ENCODE measurements at regions not wholly inside any gene's neighbourhood (a gene's known extent, or its start where the extent isn't known, plus 50 kb on each side); places are given as distances from the start of the nearest gene placed in this dataset.

DNA sequence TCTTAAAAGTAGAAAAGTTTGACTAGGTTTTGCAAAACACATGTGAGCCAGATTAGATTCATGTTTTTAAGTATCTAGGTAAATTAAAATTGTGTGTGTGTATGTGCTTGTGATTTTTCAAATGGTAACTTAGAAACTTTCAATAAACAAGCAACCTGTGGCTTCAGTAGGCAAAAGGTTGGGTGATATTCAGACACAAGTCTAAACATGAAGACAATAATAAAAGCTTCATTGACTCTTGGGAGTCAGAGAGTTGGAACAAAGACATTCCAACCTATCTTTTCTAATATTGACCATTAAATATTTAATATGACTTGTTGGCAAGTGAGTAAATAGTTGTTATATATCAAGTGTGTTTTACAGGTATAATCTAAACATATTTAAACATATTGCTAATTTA is 1049.6 kb upstream of the ADGRL4 start:
- H3K27ac Mint-ChIP-seq = no peak overlapping the region
- no peak overlapping the region for H3K4me3 Mint-ChIP-seq

DNA sequence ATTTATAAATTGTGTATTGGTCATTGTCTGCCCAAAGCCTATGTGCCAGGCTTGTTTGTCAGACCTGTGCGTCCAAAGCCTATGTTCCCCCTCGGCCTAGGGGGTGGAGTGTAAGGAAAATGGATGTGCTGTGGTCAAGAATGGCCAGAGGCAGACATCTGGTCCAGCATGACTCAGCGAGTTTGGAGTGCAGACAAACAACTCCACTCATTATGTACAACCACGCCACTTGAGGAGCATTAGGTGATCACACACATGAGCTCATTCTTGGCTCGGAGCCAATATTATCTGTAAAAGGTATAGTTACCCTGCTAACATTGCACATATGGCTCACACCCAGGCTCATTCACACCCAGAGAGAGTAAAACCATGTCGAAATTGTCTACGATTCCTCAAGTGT is 1047.6 kb upstream of the ADGRL4 start:
- intact Hi-C loops (cut with micrococcal nuclease) = no loop called here
- no peaks in the 10 kb centered on the region for H3K4me1 Mint-ChIP-seq (ENCODE audit: low read depth)

More for the DNA sequence above, 1049.6 kb upstream of the ADGRL4 start:
- no peak for DNase-seq (ENCODE audit: low spot score)
- Mint-ChIP-seq H3K36me3 (ENCODE audit: low read depth) (no peaks in the 10 kb centered on the region), H3K27me3 (ENCODE audit: insufficient read depth) (no peaks in the 10 kb centered on the region), H3K4me1 (ENCODE audit: low read depth) (no peaks in the 10 kb centered on the region), H3K9me3 (peaks cover 9% of the 10 kb centered on the region)
- intact Hi-C loops (cut with micrococcal nuclease) = no loop called here

GRCh38 chr1:80053613-80054012 is 1047.1 kb upstream of the ADGRL4 start:
- Mint-ChIP-seq H3K27ac (no peak overlapping the region), H3K4me3 (no peak overlapping the region), H3K36me3 (ENCODE audit: low read depth) (no peaks in the 10 kb centered on the region), H3K9me3 (peaks cover 15% of the 10 kb centered on the region), H3K4me1 (ENCODE audit: low read depth) (no peaks in the 10 kb centered on the region), H3K27me3 (ENCODE audit: insufficient read depth) (no peaks in the 10 kb centered on the region)
- intact Hi-C loops (cut with micrococcal nuclease) = no loop called here
- no peak for DNase-seq (ENCODE audit: low spot score)

More for the DNA sequence above, 1047.6 kb upstream of the ADGRL4 start:
- peaks cover 15% of the 10 kb centered on the region for H3K9me3 Mint-ChIP-seq
- no peaks in the 10 kb centered on the region for H3K27me3 Mint-ChIP-seq (ENCODE audit: insufficient read depth)
- no peak overlapping the region for H3K4me3 Mint-ChIP-seq
- H3K27ac Mint-ChIP-seq = no peak overlapping the region
- H3K36me3 Mint-ChIP-seq (ENCODE audit: low read depth) = no peaks in the 10 kb centered on the region
- DNase-seq (ENCODE audit: low spot score) = no peak

GRCh38 chr1:80050523-80050922 is 1044.0 kb upstream of the ADGRL4 start:
- H3K9me3 Mint-ChIP-seq = peaks cover 18% of the 10 kb centered on the region
- no peaks in the 10 kb centered on the region for H3K4me1 Mint-ChIP-seq (ENCODE audit: low read depth)
- H3K27ac Mint-ChIP-seq = no peak overlapping the region
- no peak for DNase-seq (ENCODE audit: low spot score)
- intact Hi-C loops (cut with micrococcal nuclease) = no loop called here
- no peaks in the 10 kb centered on the region for H3K36me3 Mint-ChIP-seq (ENCODE audit: low read depth)
- H3K27me3 Mint-ChIP-seq (ENCODE audit: insufficient read depth) = no peaks in the 10 kb centered on the region
- H3K4me3 Mint-ChIP-seq = no peak overlapping the region

DNA sequence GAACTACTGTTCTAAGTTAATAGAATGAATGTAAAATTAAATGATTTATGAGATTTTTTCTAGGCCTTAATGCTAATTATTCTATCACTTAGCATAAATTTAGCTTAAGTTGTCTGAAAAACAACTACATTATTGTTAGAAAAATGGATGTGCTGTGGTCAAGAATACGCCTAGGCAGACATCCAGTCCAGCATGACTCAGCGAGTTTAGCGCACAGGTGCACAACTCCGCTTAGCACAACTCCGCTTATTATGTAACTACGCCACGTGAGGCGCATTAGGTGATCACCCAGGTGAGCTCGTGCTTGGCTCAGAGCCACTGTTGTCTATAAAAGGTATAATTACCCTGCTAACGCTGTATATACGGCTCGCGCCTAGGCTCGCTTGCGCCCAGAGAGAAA is 1043.6 kb upstream of the ADGRL4 start:
- Mint-ChIP-seq H3K4me3 (no peak overlapping the region), H3K27ac (no peak overlapping the region), H3K27me3 (ENCODE audit: insufficient read depth) (no peaks in the 10 kb centered on the region), H3K9me3 (peaks cover 18% of the 10 kb centered on the region), H3K36me3 (ENCODE audit: low read depth) (no peaks in the 10 kb centered on the region), H3K4me1 (ENCODE audit: low read depth) (no peaks in the 10 kb centered on the region)
- intact Hi-C loops (cut with micrococcal nuclease) = no loop called here
- no peak for DNase-seq (ENCODE audit: low spot score)

DNA sequence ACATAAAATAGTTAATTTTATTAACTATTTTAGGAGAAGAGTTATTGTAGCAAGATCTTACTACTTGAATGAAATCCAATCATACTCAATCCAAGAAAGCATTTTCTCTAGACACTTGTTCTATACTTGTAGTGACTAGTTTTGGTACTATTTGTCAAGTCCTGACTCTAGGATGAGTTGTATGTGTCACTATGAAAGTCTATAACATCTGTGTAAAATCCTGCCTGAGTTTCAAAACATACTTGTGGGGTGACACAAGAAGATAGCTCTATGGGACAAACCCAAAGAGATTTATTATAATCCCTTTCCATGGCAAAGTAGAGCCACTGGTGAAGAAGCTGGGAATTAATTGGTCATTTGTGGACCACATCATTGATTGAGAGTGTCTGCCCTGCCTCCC is 1042.2 kb upstream of the ADGRL4 start:
- H3K27ac Mint-ChIP-seq = no peak overlapping the region
- H3K4me3 Mint-ChIP-seq = no peak overlapping the region
- H3K4me1 Mint-ChIP-seq (ENCODE audit: low read depth) = no peaks in the 10 kb centered on the region
- DNase-seq (ENCODE audit: low spot score) = no peak
- H3K9me3 Mint-ChIP-seq = peaks cover 18% of the 10 kb centered on the region
- intact Hi-C loops (cut with micrococcal nuclease) = no loop called here
- H3K36me3 Mint-ChIP-seq (ENCODE audit: low read depth) = no peaks in the 10 kb centered on the region
- H3K27me3 Mint-ChIP-seq (ENCODE audit: insufficient read depth) = no peaks in the 10 kb centered on the region

DNA sequence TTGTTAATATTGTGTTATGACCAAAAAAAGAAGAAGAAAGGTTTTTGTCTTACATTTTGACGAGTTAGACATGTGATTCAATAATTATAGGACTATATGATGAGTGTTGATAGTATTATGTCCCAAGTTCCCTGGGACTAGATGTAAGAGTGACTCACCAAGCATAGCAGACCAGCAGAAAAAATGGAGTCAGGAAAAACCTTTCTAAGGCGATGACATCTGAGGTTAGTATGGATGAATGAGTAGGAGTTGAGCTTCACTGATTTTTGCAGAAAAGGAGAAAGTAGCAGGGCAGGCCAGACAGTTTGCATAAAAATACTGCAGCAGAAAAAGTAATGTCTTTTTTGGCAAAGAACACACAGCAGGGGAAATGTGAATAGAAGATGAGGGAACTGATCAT is 1041.3 kb upstream of the ADGRL4 start:
- intact Hi-C loops (cut with micrococcal nuclease) = no loop called here
- Mint-ChIP-seq H3K27ac (no peak overlapping the region), H3K4me3 (no peak overlapping the region), H3K36me3 (ENCODE audit: low read depth) (no peaks in the 10 kb centered on the region), H3K9me3 (peaks cover 16% of the 10 kb centered on the region), H3K4me1 (ENCODE audit: low read depth) (no peaks in the 10 kb centered on the region), H3K27me3 (ENCODE audit: insufficient read depth) (no peaks in the 10 kb centered on the region)
- no peak for DNase-seq (ENCODE audit: low spot score)

DNA sequence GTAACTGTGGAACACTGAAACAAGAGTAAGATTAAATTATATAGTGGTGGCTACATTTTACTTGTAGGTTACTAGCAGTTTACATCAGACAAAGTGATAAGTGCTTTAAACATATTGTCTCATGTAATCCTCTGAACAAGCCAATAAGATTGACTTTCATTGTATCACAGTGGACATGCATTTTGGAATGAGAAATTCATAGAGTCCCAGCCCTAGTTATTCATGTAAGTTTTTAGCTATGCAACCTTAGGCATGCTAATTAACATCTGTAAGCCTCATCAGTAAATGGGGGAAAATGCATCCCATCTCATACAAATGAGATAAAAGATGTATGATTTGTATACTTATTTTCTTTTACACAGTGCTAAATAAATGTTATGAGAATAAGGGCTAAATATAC is 1038.1 kb upstream of the ADGRL4 start:
- intact Hi-C loops (cut with micrococcal nuclease) = no loop called here
- Mint-ChIP-seq H3K9me3 (peaks cover 12% of the 10 kb centered on the region), H3K27ac (no peak overlapping the region), H3K36me3 (ENCODE audit: low read depth) (no peaks in the 10 kb centered on the region), H3K4me1 (ENCODE audit: low read depth) (no peaks in the 10 kb centered on the region), H3K27me3 (ENCODE audit: insufficient read depth) (no peaks in the 10 kb centered on the region), H3K4me3 (no peak overlapping the region)
- no peak for DNase-seq (ENCODE audit: low spot score)

- H3K27me3 Mint-ChIP-seq (ENCODE audit: insufficient read depth) = no peaks in the 10 kb centered on the region
- no peak overlapping the region for H3K4me3 Mint-ChIP-seq
- H3K4me1 Mint-ChIP-seq (ENCODE audit: low read depth) = no peaks in the 10 kb centered on the region
- H3K27ac Mint-ChIP-seq = no peak overlapping the region
- intact Hi-C loops (cut with micrococcal nuclease) = no loop called here
- H3K36me3 Mint-ChIP-seq (ENCODE audit: low read depth) = no peaks in the 10 kb centered on the region
- no peak for DNase-seq (ENCODE audit: low spot score)
- H3K9me3 Mint-ChIP-seq = peaks cover 9% of the 10 kb centered on the region
Measured at GRCh38 chr1:80036690-80037432, 1030.3 kb upstream of the ADGRL4 start.

DNA sequence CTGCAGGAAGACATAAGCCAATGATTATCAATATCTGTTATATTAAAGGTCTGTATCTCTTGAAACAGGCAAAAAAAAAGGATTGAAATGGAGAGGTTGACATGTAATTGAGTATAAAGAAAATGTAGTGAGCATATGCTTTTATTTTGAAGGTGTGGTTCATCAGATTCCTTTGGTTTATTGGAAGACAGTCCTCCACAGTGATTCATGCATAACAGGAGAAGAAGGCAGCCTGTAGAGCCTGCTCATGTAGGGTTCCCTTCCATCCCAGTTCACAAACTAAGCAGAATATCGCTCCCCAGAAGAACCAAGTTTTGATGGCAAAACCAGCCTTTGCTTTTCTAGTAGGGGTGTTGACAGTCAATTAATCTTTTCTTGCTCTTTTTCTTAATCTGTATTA is 1016.8 kb upstream of the ADGRL4 start:
- intact Hi-C loops (cut with micrococcal nuclease) = no loop called here
- H3K27ac Mint-ChIP-seq = no peak overlapping the region
- H3K4me1 Mint-ChIP-seq (ENCODE audit: low read depth) = no peaks in the 10 kb centered on the region
- H3K9me3 Mint-ChIP-seq = peaks cover 4% of the 10 kb centered on the region
- no peaks in the 10 kb centered on the region for H3K27me3 Mint-ChIP-seq (ENCODE audit: insufficient read depth)
- DNase-seq (ENCODE audit: low spot score) = no peak
- no peaks in the 10 kb centered on the region for H3K36me3 Mint-ChIP-seq (ENCODE audit: low read depth)
- H3K4me3 Mint-ChIP-seq = no peak overlapping the region

DNA sequence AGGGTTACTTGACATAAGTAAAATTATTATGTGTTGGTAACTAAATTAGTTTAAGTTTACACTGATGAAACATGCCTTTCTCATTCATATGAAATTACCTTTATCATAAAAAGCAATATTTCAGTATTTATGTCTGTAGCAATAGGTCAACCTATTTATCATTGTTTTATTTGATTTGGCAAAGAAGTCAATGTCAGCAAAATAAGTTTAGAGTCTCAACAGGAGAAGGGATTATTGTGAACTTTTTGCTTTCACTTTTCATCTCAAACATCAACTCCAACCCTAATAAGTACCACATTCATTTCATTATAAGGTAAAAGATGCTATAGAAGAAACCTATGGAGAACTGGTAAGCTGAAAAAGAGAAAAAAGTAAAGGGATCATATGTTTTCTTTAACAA is 1015.4 kb upstream of the ADGRL4 start:
- Mint-ChIP-seq H3K9me3 (peaks cover 4% of the 10 kb centered on the region), H3K27ac (no peak overlapping the region), H3K27me3 (ENCODE audit: insufficient read depth) (no peaks in the 10 kb centered on the region), H3K4me1 (ENCODE audit: low read depth) (no peaks in the 10 kb centered on the region), H3K4me3 (no peak overlapping the region), H3K36me3 (ENCODE audit: low read depth) (no peaks in the 10 kb centered on the region)
- intact Hi-C loops (cut with micrococcal nuclease) = no loop called here
- DNase-seq (ENCODE audit: low spot score) = no peak

GRCh38 chr1:80018348-80018747 is 1011.8 kb upstream of the ADGRL4 start:
- DNase-seq (ENCODE audit: low spot score) = no peak
- Mint-ChIP-seq H3K9me3 (no peaks in the 10 kb centered on the region), H3K4me3 (no peak overlapping the region), H3K4me1 (ENCODE audit: low read depth) (no peaks in the 10 kb centered on the region), H3K36me3 (ENCODE audit: low read depth) (no peaks in the 10 kb centered on the region), H3K27ac (no peak overlapping the region), H3K27me3 (ENCODE audit: insufficient read depth) (no peaks in the 10 kb centered on the region)
- intact Hi-C loops (cut with micrococcal nuclease) = no loop called here

- no peaks in the 10 kb centered on the region for H3K27me3 Mint-ChIP-seq (ENCODE audit: insufficient read depth)
- no peak overlapping the region for H3K27ac Mint-ChIP-seq
- intact Hi-C loops (cut with micrococcal nuclease) = no loop called here
- H3K4me1 Mint-ChIP-seq (ENCODE audit: low read depth) = no peaks in the 10 kb centered on the region
- no peak for DNase-seq (ENCODE audit: low spot score)
- H3K9me3 Mint-ChIP-seq = no peaks in the 10 kb centered on the region
- H3K36me3 Mint-ChIP-seq (ENCODE audit: low read depth) = no peaks in the 10 kb centered on the region
- H3K4me3 Mint-ChIP-seq = no peak overlapping the region
Measured at GRCh38 chr1:80008934-80009333, 1002.4 kb upstream of the ADGRL4 start.

DNA sequence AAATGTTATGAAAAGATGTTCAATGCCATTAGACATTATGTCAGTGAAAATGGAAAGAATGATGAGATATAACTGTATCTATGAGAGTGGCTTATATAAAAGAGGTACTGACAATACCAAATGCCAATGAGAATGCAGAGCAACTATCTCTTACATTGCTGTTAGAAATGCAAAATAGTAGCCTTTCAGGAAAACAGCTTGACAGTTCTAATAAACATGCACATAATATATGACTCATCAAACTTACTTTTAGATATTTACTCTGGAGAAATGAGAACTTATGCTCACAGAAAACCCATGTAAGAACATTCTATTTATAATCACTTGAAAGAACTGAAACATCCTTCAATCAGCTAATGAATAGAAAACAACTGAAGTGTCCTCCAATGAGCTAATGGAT is 996.7 kb upstream of the ADGRL4 start:
- H3K4me1 Mint-ChIP-seq (ENCODE audit: low read depth) = no peaks in the 10 kb centered on the region
- H3K9me3 Mint-ChIP-seq = peaks cover 7% of the 10 kb centered on the region
- no peaks in the 10 kb centered on the region for H3K36me3 Mint-ChIP-seq (ENCODE audit: low read depth)
- no peak overlapping the region for H3K4me3 Mint-ChIP-seq
- H3K27ac Mint-ChIP-seq = no peak overlapping the region
- H3K27me3 Mint-ChIP-seq (ENCODE audit: insufficient read depth) = no peaks in the 10 kb centered on the region
- intact Hi-C loops (cut with micrococcal nuclease) = no loop called here
- DNase-seq (ENCODE audit: low spot score) = no peak

Measured in activated T-helper 1 cell treated with anti-CD3 and anti-CD28 coated beads, Interleukin-12 subunit alpha, Interleukin-12 subunit beta, Interleukin-2, Interleukin-4 antibody, amounts not matched to agents 30 ng/mL and 10 ng/mL and 1 ng/mL, durations not matched to agents 14 hours and 24 hours and 36 hours (primary cell).